DND-41 (cell line): ENCODE measurements at regions not wholly inside any gene's neighbourhood (a gene's known extent, or its start where the extent isn't known, plus 50 kb on each side); places are given as distances from the start of the nearest gene placed in this dataset.

Experiments
- ATAC-seq: fragments of 200-7000 bp; cut with Tn5 transposase; 3 replicates; pipeline ENCODE4 v1.9.1; 2021; ENCODE audit warnings: low read depth; ENCODE audit not compliant: insufficient read depth
- DNase-seq: peaks from one replicate; pipeline ENCODE4 v3.0.0-alpha.2; 2020
- H2AFZ ChIP-seq: 2 replicates; pipeline ENCODE4 v1.6.0; 2012; ENCODE audit warnings: low read depth, low read length
- H3K27ac ChIP-seq: 2 replicates; pipeline ENCODE4 v1.5.1; 2012; ENCODE audit warnings: low read length, inconsistent platforms
- H3K27me3 ChIP-seq: fragments of 200-600 bp; sonication (generic); 2 replicates; pipeline ENCODE4 v1.6.0; 2012; ENCODE audit warnings: low read length, mild to moderate bottlenecking, inconsistent platforms; ENCODE audit not compliant: insufficient read depth, poor library complexity
- H3K36me3 ChIP-seq: 2 replicates; pipeline ENCODE4 v1.5.1; 2012; ENCODE audit warnings: low read length, inconsistent platforms; ENCODE audit not compliant: insufficient read depth
- H3K4me1 ChIP-seq: 2 replicates; pipeline ENCODE4 v1.5.1; 2012; ENCODE audit warnings: mild to moderate bottlenecking, low read length; ENCODE audit not compliant: insufficient read depth
- H3K4me2 ChIP-seq: 2 replicates; pipeline ENCODE4 v1.6.0; 2012; ENCODE audit warnings: mild to moderate bottlenecking, moderate library complexity, low read length, inconsistent platforms; ENCODE audit not compliant: insufficient read depth
- H3K4me3 ChIP-seq, 2 experiments: fragments of 200-600 bp in 1 of 2; shearing (Covaris generic) in 1 of 2; 2 replicates each; pipeline ENCODE4 v1.5.1; 2012 to 2016; ENCODE audit warnings: inconsistent platforms in 2 of 2, low read length in 2 of 2, mild to moderate bottlenecking in 2 of 2, low read depth in 1 of 2, moderate library complexity in 1 of 2
- H3K79me2 ChIP-seq: 2 replicates; pipeline ENCODE4 v1.6.0; 2012; ENCODE audit warnings: low read length, inconsistent platforms; ENCODE audit not compliant: insufficient read depth
- H3K9ac ChIP-seq: 2 replicates; pipeline ENCODE4 v1.6.0; 2012; ENCODE audit warnings: low read depth, mild to moderate bottlenecking, inconsistent platforms, low read length, moderate library complexity
- H3K9me3 ChIP-seq: 2 replicates; pipeline ENCODE4 v1.5.1; 2012; ENCODE audit warnings: low read length, moderate library complexity, mild to moderate bottlenecking, inconsistent platforms; ENCODE audit not compliant: insufficient read depth, severe bottlenecking
- H4K20me1 ChIP-seq: 2 replicates; pipeline ENCODE4 v1.6.0; 2012; ENCODE audit warnings: low read length; ENCODE audit not compliant: insufficient read depth
- EZH2 ChIP-seq: IDR thresholded peaks from 3 replicates; pipeline ENCODE4 v1.6.1; 2012; ENCODE audit warnings: borderline replicate concordance, low read depth, mild to moderate bottlenecking, moderate library complexity, low read length, inconsistent platforms; ENCODE audit not compliant: severe bottlenecking
- TF ChIP-seq, protein P1 (sequence below): IDR thresholded peaks from 2 replicates; pipeline ENCODE4 v1.5.1; 2012; ENCODE audit warnings: borderline replicate concordance, low read length, moderate library complexity, mild to moderate bottlenecking; ENCODE audit not compliant: poor library complexity, severe bottlenecking; ENCODE audit errors: extremely low read depth

DNA sequence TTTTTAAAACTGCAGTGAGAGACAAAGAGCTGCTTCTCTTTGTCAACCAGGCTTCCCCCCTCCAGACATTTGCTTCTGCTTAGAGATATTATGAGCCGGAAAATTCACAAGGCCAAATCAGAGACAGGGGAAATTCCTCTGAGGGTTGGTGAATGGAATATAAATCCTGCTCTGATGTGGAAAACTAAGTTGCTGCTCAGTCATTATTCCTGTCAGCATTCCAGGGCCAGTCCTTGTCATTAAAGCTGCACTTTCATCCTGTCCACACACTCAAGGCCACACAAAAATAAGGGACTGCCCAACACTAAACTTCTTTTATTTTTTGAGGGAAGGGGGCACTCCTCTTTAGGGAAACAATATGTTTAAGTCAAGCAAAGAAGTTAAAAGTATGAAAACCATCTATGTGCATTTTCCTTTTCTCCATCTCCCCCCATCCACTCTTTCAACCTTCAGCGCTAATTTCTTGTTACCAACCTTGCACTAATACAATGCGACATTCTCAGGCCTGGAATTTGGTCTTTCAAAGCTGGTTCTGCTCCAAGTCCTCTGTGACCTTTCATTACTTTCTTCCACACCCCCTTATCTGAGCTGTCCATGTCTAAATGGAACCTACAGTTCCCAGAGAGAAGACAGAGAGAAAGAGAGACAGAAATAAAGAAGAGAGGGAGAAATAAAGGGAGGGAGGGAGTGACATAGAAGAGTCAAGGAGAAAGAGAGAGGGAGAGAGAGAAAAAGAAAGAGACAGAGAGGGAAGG, 118.9 kb upstream of the S1PR3 start:
- Histone ChIP-seq H3K36me3 (no peaks in the 10 kb centered on the region), H3K79me2 (no peaks in the 10 kb centered on the region), H3K4me1 (no peaks in the 10 kb centered on the region), H2AFZ (no peak overlapping the region), H3K27me3 (no peaks in the 10 kb centered on the region), H3K9ac (no peak overlapping the region), H3K4me2 (no peak overlapping the region), H4K20me1 (no peaks in the 10 kb centered on the region), H3K9me3 (no peaks in the 10 kb centered on the region), H3K27ac (no peak overlapping the region), H3K4me3 (no peak overlapping the region)
- ATAC-seq (no peak), DNase-seq (no peak)
- TF ChIP-seq EZH2, result no peak
- TF ChIP-seq, protein P1, sequence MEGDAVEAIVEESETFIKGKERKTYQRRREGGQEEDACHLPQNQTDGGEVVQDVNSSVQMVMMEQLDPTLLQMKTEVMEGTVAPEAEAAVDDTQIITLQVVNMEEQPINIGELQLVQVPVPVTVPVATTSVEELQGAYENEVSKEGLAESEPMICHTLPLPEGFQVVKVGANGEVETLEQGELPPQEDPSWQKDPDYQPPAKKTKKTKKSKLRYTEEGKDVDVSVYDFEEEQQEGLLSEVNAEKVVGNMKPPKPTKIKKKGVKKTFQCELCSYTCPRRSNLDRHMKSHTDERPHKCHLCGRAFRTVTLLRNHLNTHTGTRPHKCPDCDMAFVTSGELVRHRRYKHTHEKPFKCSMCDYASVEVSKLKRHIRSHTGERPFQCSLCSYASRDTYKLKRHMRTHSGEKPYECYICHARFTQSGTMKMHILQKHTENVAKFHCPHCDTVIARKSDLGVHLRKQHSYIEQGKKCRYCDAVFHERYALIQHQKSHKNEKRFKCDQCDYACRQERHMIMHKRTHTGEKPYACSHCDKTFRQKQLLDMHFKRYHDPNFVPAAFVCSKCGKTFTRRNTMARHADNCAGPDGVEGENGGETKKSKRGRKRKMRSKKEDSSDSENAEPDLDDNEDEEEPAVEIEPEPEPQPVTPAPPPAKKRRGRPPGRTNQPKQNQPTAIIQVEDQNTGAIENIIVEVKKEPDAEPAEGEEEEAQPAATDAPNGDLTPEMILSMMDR, result no peak

DNA sequence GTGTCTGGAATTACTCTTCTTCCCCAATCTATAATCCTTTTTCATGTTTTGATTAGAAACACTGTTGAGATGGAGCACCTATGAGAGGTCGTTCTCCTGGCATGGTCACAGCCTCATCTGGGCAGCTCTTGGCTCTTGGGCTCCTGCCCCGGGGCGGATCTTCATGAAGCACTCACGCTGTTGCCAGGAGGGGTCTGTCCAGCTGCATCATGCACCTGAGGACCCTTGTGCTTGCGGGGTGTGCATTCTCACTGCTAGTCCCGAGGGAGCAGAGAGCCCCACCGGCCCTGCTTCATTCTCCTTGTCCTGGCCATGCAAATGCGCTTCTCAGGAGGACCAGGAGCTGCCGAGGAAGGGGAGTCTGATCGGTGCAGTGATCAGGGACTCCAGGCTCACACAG, 117.6 kb upstream of the S1PR3 start:
- Histone ChIP-seq H3K27me3 (no peaks in the 10 kb centered on the region), H3K36me3 (no peaks in the 10 kb centered on the region), H3K4me1 (no peaks in the 10 kb centered on the region), H3K27ac (no peak overlapping the region), H3K4me2 (no peak overlapping the region), H4K20me1 (no peaks in the 10 kb centered on the region), H3K79me2 (no peaks in the 10 kb centered on the region), H3K9ac (no peak overlapping the region), H3K9me3 (no peaks in the 10 kb centered on the region), H2AFZ (no peak overlapping the region), H3K4me3 (no peak overlapping the region)
- ATAC-seq (no peak), DNase-seq (no peak)
- no peak for TF ChIP-seq EZH2
- TF ChIP-seq, protein P1, result no peak

DNA sequence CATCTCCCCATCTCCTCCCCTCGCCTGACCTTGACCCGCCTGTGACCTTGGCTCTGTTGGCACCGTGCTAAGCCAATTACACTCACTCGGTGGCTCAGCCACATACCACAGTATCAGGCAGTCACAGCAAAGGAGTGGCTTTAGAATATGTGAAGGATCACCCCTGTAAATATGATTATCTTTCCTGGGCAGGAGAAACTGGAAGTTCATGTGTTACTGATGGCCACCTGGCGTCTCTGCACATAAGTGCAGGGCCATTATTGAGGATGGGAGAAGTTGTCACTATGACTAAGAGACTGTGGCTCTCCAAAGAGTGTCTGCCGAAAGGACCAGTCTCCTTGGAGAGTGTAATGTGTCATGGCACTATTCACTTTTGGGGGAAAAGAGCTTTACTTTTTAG, 116.9 kb upstream of the S1PR3 start:
- ATAC-seq, result no peak

More for the DNA sequence above, 116.9 kb upstream of the S1PR3 start:
- H3K79me2 ChIP-seq, result no peaks in the 10 kb centered on the region
- H3K9ac ChIP-seq, result no peak overlapping the region
- H3K4me1 ChIP-seq, result no peaks in the 10 kb centered on the region
- no peaks in the 10 kb centered on the region for H3K36me3 ChIP-seq
- H3K4me3 ChIP-seq, result no peak overlapping the region
- DNase-seq, result no peak
- no peak overlapping the region for H3K27ac ChIP-seq
- H3K9me3 ChIP-seq, result no peaks in the 10 kb centered on the region
- no peaks in the 10 kb centered on the region for H3K27me3 ChIP-seq
- TF ChIP-seq, protein P1, result no peak
- no peak for TF ChIP-seq EZH2
- no peaks in the 10 kb centered on the region for H4K20me1 ChIP-seq
- no peak overlapping the region for H3K4me2 ChIP-seq
- H2AFZ ChIP-seq, result no peak overlapping the region
